ENCODE measurements at regions not wholly inside any gene's neighbourhood (a gene's known extent, or its start where the extent isn't known, plus 50 kb on each side); places are given as distances from the start of the nearest gene placed in this dataset.

- H3K4me1 Mint-ChIP-seq (ENCODE audit: low read depth), result no peaks in the 10 kb centered on the region
- no peaks in the 10 kb centered on the region for H3K27me3 Mint-ChIP-seq
- H3K27me3 ChIP-seq (ENCODE audit: control insufficient read depth in 1 of 2, insufficient read depth in 2 of 2, low read length in 2 of 2), result no peaks in the 10 kb centered on the region
- H3K27ac Mint-ChIP-seq, result no peak overlapping the region
- no peak overlapping the region for H3K4me3 ChIP-seq (ENCODE audit: low read length)
- H3K4me1 ChIP-seq (ENCODE audit: insufficient read depth, low read length), result no peaks in the 10 kb centered on the region
- ChIA-PET POLR2A (no interaction called here), CTCF (no interaction called here)
- TF ChIP-seq CTCF (IDR thresholded peaks at IDR 0.05), result no peak
- no peaks in the 10 kb centered on the region for H3K36me3 ChIP-seq (ENCODE audit: insufficient read depth, low read length)
- peaks cover 10% of the 10 kb centered on the region for H3K9me3 Mint-ChIP-seq
- H3K36me3 Mint-ChIP-seq (ENCODE audit: low read depth), result no peaks in the 10 kb centered on the region
- peaks cover 0 to 4% of the 10 kb centered on the region in 2 experiments for H3K9me3 ChIP-seq (ENCODE audit: control insufficient read depth in 1 of 2, insufficient read depth in 1 of 2, low read length in 2 of 2)
- H3K4me3 Mint-ChIP-seq, result no peak overlapping the region
- no peak for DNase-seq
- ATAC-seq (ENCODE audit: poor library complexity), result no peak
- H3K27ac ChIP-seq (ENCODE audit: low read depth in 1 of 2, low read length in 2 of 2), result no peak overlapping the region
- intact Hi-C loops (cut with DNase I, micrococcal nuclease), result no loop called here
These were observed 100.4 kb upstream of the NDN start for GRCh38 chr15:23787346-23788105.

- H3K9me3 ChIP-seq (ENCODE audit: control insufficient read depth in 1 of 2, insufficient read depth in 1 of 2, low read length in 2 of 2), result peaks cover 0 to 14% of the 10 kb centered on the region in 2 experiments
- no peaks in the 10 kb centered on the region for H3K4me1 ChIP-seq (ENCODE audit: insufficient read depth, low read length)
- peaks cover 8% of the 10 kb centered on the region for H3K9me3 Mint-ChIP-seq
- H3K36me3 Mint-ChIP-seq (ENCODE audit: low read depth), result no peaks in the 10 kb centered on the region
- intact Hi-C loops (cut with DNase I, micrococcal nuclease), result no loop called here
- ATAC-seq (ENCODE audit: poor library complexity), result no peak
- no peak for TF ChIP-seq CTCF (IDR thresholded peaks at IDR 0.05)
- H3K27me3 ChIP-seq (ENCODE audit: control insufficient read depth in 1 of 2, insufficient read depth in 2 of 2, low read length in 2 of 2), result no peaks in the 10 kb centered on the region
- DNase-seq, result no peak
- no peaks in the 10 kb centered on the region for H3K4me1 Mint-ChIP-seq (ENCODE audit: low read depth)
- H3K36me3 ChIP-seq (ENCODE audit: insufficient read depth, low read length), result no peaks in the 10 kb centered on the region
- no peaks in the 10 kb centered on the region for H3K27me3 Mint-ChIP-seq
- no peak overlapping the region for H3K4me3 Mint-ChIP-seq
- H3K27ac Mint-ChIP-seq, result no peak overlapping the region
- H3K27ac ChIP-seq (ENCODE audit: low read depth in 1 of 2, low read length in 2 of 2), result no peak overlapping the region
- ChIA-PET CTCF (no interaction called here), POLR2A (no interaction called here)
- H3K4me3 ChIP-seq (ENCODE audit: low read length), result no peak overlapping the region
These were observed 106.1 kb upstream of the NDN start for GRCh38 chr15:23793191-23793680.

GRCh38 chr15:23797747-23798446 is 110.8 kb upstream of the NDN start:
- TF ChIP-seq CTCF (IDR thresholded peaks at IDR 0.05), result no peak
- Histone ChIP-seq H3K9me3 (ENCODE audit: control insufficient read depth in 1 of 2, insufficient read depth in 1 of 2, low read length in 2 of 2) (peaks cover 6 to 22% of the 10 kb centered on the region in 2 experiments), H3K4me3 (ENCODE audit: low read length) (no peak overlapping the region), H3K36me3 (ENCODE audit: insufficient read depth, low read length) (no peaks in the 10 kb centered on the region), H3K27me3 (ENCODE audit: control insufficient read depth in 1 of 2, insufficient read depth in 2 of 2, low read length in 2 of 2) (no peaks in the 10 kb centered on the region), H3K27ac (ENCODE audit: low read depth in 1 of 2, low read length in 2 of 2) (no peak overlapping the region), H3K4me1 (ENCODE audit: insufficient read depth, low read length) (no peaks in the 10 kb centered on the region)
- Mint-ChIP-seq H3K9me3 (peaks cover 12% of the 10 kb centered on the region), H3K36me3 (ENCODE audit: low read depth) (no peaks in the 10 kb centered on the region), H3K27ac (no peak overlapping the region), H3K27me3 (no peaks in the 10 kb centered on the region), H3K4me3 (no peak overlapping the region), H3K4me1 (ENCODE audit: low read depth) (no peaks in the 10 kb centered on the region)
- intact Hi-C loops (cut with DNase I, micrococcal nuclease), result no loop called here
- CTCF ChIA-PET, result no interaction called here
- no peak for ATAC-seq (ENCODE audit: poor library complexity)
- DNase-seq, result no peak
- POLR2A ChIA-PET, result no interaction called here
